GM19372 (cell line): ENCODE measurements at regions not wholly inside any gene's neighbourhood (a gene's known extent, or its start where the extent isn't known, plus 50 kb on each side); places are given as distances from the start of the nearest gene placed in this dataset.
A peak's percentile ranks its signal among the peaks of the same experiment; 100 is the strongest.

Experiments used
- ATAC-seq: cut with Tn5 transposase; IDR thresholded peaks from one replicate; pipeline ENCODE4 v1.9.1; 2021; ENCODE audit warnings: mild to moderate bottlenecking, low read depth, moderate library complexity; ENCODE audit not compliant: unreplicated experiment

- ATAC-seq = no peak
Observed at GRCh38 chr15:70556779-70557178, 206.6 kb downstream of the UACA start.

GRCh38 chr15:70556151-70556741, 207.1 kb downstream of the UACA start:
- no peak for ATAC-seq

GRCh38 chr15:70555713-70556112, 207.6 kb downstream of the UACA start:
- no peak for ATAC-seq

DNA sequence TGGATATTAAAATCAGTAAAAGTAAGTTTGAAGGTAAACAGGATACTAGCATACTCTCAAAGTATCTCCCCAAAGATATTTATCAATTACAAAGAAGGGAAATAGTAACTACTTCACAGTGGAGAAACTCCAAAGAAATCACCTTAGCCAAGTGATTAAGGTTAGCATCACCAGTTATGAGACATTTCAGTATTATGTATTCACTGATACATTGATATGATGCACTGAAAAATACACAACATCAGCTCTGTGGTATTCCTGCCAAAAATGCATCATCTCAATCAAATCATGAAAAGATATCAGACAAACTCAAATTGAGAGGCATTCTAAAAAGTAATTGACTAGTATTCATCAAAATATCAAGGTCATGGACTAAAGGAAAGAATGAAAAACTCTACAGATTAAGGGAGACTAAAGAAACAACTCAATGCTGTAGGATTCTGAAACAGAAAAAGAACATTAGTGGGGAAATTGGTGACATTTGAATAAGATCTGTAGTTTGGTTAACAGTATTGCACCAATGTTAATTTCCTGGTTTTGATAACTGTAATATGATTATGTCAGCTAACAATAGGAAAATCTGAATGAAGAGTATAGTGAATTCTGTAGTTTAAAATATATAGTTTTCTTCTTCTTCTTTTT, 215.4 kb downstream of the UACA start:
- ATAC-seq = no peak

- no peak for ATAC-seq
Observed at GRCh38 chr15:70545526-70545925, 217.8 kb downstream of the UACA start.

GRCh38 chr15:70541511-70541910, 221.8 kb downstream of the UACA start:
- ATAC-seq = no peak

GRCh38 chr15:70539912-70540530, 223.3 kb downstream of the UACA start:
- ATAC-seq = no peak

GRCh38 chr15:70539409-70539808, 223.9 kb downstream of the UACA start:
- ATAC-seq = no peak

DNA sequence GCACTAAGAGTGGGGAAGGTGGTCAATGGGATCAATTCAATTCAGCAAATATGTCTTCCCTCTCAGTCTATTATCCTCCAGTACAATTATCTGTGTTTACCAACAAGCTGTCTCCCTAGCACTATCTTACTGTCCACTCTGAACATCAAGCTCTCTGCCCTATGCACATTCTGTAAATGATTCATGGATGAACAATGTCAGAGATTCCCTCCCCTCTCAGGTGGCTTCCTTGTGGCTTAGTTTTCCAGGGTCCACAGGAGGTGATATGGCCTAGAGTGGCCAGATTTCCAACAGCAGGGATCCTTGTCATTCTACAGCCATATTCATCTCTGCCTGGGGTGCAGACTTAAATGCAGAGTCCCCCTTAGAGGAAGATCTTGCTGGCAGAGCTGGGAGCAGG, 225.1 kb downstream of the UACA start:
- ATAC-seq = no peak

DNA sequence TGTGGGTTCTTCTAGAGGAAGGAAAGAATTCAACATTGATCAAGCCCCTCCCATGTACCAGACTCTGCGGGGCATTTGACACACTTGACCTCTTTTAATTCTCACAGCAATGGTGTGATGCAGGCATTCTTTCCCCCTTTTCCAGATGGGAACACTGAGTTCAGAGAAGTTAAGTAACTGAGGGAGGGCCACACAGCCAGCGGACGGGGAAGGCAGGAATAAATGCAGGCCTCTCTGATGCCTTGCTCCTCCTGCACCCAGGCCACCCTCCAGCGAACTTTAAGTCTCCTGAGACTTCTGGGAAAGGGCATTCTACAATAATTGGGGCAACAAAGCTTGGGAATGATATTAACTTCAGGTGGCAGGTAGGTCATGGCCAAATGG, 227.4 kb downstream of the UACA start:
- ATAC-seq = no peak

DNA sequence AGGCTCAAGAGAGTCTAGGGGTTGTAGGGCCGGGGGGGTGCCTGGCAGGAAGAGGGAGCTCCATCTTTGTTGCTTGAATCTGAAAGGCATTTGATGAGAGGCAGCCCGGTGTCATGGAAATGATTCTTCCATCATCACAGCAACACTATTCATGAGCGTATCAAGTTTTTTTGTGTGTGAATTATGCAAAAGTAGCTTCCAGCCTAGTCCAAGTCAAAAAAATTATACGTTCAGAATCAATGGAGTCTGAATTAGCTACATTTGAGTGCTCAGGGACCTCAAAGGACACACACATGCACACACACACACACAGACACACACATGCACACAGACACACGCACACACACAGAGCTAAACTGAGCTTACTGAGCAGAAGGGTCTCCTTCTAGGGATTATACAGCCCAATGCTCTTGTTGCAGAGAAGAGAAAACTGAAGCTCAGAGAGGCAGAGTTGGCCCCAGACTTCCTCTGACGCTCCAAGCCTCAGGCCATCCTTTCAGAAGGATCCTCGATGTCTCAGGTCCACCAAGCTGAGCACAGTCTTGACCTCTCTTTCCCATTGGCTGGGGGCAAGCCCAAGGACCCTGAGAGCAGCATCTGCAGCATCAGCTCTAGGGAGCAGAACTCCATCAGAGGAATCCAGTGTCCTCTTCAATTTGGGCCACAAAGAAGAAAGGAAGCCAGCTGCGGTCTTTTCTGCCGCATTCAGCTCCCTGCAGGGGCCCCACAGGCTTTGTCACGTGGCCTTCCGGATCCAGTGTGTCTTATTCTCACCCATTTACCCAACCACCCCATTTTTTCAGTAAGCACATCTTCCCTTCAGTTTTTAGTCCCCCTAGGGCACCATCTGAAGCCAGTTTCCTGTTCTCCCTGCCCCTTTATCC, 228.0 kb downstream of the UACA start:
- no peak for ATAC-seq

DNA sequence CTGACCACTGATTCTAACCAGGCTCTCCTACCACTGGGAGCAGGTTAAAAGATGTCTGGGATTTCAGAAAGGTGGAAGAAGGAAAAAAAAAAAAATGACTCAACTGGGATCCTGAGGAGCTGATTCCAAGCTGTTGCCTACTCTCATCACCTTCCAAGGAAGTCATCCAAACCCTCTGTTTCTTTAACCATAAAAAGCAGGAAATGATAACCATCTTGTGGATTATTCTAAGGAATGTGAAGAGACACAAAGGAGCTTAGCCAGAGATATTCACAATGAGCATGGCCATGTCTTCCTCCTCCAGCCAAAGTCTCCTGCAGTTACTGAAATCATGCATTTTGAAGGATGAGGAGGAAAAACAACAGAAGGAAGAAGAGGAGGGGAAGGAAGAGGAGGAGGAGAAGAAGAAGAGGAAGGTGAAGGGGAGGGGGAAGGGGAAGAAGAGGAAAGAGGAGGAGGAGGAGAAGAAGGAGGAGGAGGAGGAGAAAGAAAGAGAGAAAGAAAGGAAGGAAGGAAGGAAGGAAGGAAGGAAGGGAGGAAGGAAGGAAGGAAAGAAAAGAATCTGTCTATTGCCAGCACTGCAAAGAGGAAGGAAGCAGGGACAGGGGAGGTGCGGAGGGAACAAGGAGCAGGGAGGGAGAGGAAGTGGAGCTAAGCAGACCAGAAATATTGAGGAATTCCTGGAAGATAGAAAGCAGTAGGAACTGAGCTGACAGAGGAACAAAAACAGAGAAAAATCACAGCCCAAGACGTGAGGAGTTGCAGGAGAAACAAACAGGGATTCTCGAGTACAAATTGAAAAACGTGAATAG, 229.2 kb downstream of the UACA start:
- no peak for ATAC-seq

DNA sequence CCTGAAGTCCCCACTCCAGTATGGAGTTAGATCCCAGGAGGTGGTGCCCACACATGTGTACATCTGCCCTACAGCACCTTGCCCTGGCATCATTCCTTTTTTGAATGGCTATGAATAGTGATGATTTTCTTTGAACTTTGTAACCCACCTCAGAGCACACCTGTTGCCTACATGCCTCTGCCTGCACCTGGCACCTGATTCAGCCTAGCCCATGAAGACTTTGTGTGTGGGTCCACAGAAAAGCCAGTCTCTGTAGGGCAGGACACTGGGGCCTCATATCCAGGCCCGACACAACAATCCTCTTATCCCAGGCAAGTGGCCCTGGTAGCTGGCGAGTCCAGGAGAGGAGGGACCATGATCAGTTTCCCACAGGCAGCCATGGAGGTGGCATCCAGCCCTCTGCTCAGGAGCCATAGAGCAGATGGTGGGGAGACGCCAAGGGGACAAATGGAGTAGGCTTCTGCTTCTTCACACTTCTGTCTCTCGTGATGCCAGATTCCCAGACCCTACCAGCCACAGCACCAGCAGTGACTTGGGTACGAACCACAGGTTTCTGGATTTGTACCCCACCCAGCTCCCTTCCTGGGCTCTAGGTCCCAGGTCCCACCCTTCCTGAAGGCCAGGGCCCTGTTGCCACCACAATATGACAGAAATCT, 230.7 kb downstream of the UACA start:
- no peak for ATAC-seq

DNA sequence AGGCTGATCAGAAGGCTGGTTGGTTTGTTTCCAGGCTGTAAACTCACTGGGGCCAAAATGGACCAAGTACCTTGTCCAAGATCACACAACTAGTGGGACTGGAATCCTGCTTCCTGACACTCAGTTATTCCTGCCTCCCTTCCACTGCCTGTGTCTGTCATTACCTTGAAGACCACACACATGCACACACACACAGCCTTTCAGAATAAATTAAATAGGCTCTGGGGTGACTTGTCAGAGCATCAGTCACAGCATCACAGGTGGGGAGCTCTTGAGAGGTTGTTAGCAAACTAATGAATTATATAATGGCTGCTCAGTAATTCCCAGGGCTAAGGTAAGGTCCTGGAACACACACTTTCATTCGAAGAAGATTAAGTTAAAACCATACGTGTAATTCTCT, 231.8 kb downstream of the UACA start:
- ATAC-seq = no peak

DNA sequence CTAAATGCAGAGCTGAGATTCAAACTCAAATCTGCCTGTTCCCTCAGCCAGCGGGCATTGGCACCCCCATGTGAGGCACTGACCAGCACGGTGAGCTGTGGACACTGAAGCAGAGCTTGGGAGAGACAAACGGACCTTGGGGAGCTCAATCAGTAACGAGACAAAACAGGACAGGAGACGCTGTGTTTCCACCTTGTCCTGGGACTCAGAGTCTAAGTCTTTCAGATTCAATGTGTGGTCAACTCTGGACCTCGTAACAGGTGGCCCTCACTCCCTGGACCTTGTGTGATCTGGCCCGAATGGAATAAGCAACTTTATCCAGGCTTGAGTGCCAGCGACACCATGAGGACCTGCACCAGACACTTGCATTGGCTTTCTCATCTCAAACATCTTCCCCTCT, 232.5 kb downstream of the UACA start:
- ATAC-seq = no peak

GRCh38 chr15:70530503-70530902, 232.9 kb downstream of the UACA start:
- no peak for ATAC-seq

DNA sequence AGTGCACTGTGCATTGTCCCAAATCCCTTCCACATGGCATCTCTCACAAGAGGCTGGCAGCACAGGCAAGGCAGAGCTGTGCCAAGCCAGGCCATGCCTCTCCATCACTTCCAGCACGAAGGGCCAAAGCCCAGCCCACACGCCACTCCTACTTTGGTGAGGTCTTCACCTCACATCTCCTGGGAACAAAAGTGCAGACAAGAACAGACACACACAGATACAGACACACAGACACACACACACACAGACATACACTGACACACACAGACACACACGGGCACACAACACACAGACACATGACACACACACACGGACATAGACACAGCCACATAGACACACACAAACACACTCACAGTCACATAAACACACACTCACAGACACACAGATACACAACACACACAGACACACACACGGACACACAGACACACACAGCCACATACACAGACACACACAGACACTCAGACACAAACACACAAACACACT, 233.3 kb downstream of the UACA start:
- ATAC-seq = no peak

GRCh38 chr15:70528816-70529215, 234.5 kb downstream of the UACA start:
- no peak for ATAC-seq

GRCh38 chr15:70528270-70528706, 235.1 kb downstream of the UACA start:
- peak; percentile 88 for ATAC-seq

DNA sequence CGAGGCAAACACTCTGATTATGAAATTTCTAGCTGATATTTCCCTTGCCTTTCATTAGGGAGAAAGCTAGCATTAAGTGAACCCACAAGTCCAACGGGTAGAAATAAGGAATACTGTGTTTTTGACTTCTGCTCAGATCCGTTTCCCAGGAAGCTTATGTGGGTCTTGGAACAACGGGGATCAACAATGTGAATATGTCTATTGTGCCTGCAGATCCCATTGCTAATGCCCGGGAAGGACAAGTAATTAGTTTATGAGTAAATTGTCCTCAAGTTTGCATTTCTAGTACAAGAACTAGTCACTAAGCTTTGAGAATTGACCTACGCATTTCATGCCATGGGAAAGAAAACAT, 236.4 kb downstream of the UACA start:
- ATAC-seq = no peak
